H1 (cell line): ENCODE measurements at regions not wholly inside any gene's neighbourhood (a gene's known extent, or its start where the extent isn't known, plus 50 kb on each side); places are given as distances from the start of the nearest gene placed in this dataset.

Experiments used
- CTCF ChIA-PET: fragments of 300-600 bp; sonication (Branson Sonifier 250); formaldehyde crosslinking; loops from one replicate; lab custom pipeline; 2021; ENCODE audit not compliant: partially characterized antibody; lab: Charles Lee
- POLR2A ChIA-PET: fragments of 300-600 bp; sonication (Branson Sonifier 250); formaldehyde crosslinking; loops from one replicate; lab custom pipeline; 2021; ENCODE audit warnings: inconsistent platforms; ENCODE audit not compliant: partially characterized antibody; lab: Charles Lee
- DNase-seq, 2 experiments: peaks; one replicate each; pipeline versions ENCODE4 v3.0.0 to v3.0.0-alpha.2; 2010 to 2022; ENCODE audit warnings: low spot score in 2 of 2, low read depth in 1 of 2, mixed read lengths in 1 of 2
- FAIRE-seq: peaks from 2 replicates; lab custom pipeline; 2011; peaks lifted over from hg19 to GRCh38; lab: Jason Lieb, UNC
- H2AFZ ChIP-seq: 2 replicates; pipeline ENCODE4 v1.8.1; 2012; ENCODE audit warnings: low read length, inconsistent platforms
- H2AK5ac ChIP-seq: 2 replicates; pipeline ENCODE4 v1.6.1; 2013; ENCODE audit warnings: low read depth, low read length
- H2BK120ac ChIP-seq: replicated peaks from 2 replicates; pipeline ENCODE3; 2013; ENCODE audit warnings: low read depth, low read length, inconsistent platforms
- H2BK12ac ChIP-seq: 2 replicates; pipeline ENCODE4 v1.6.1; 2013; ENCODE audit warnings: low read depth, low read length
- H2BK15ac ChIP-seq: 2 replicates; pipeline ENCODE4 v1.6.1; 2013; ENCODE audit warnings: low read length
- H2BK20ac ChIP-seq: 2 replicates; pipeline ENCODE4 v1.6.1; 2013; ENCODE audit warnings: low read length
- H2BK5ac ChIP-seq: 2 replicates; pipeline ENCODE4 v1.6.1; 2013; ENCODE audit warnings: low read depth, low read length
- H3K14ac ChIP-seq: 2 replicates; pipeline ENCODE4 v1.6.1; 2013; ENCODE audit warnings: inconsistent platforms; ENCODE audit not compliant: insufficient read length
- H3K18ac ChIP-seq: 2 replicates; pipeline ENCODE4 v1.6.1; 2013; ENCODE audit warnings: low read length; ENCODE audit errors: extremely low read depth
- H3K23ac ChIP-seq: 2 replicates; pipeline ENCODE4 v1.6.1; 2013; ENCODE audit warnings: inconsistent platforms; ENCODE audit not compliant: insufficient read length
- H3K23me2 ChIP-seq: 2 replicates; pipeline ENCODE4 v1.6.1; 2013; ENCODE audit warnings: low read depth, low read length
- H3K27ac ChIP-seq: 2 replicates; pipeline ENCODE4 v1.6.1; 2011; ENCODE audit warnings: low read depth, low read length, inconsistent platforms
- H3K27me3 ChIP-seq, 4 experiments: replicated peaks in 1 of 4; 1 replicate in 1 of 4; 2 replicates in 3 of 4; pipeline versions ENCODE4 v1.6.1 to v1.8.1; 2011 to 2013; ENCODE audit warnings: low read length in 3 of 4, mild to moderate bottlenecking in 3 of 4, inconsistent platforms in 2 of 4, mixed read lengths in 2 of 4, moderate library complexity in 1 of 4; ENCODE audit not compliant: control insufficient read depth in 3 of 4, insufficient read depth in 3 of 4; ENCODE audit errors: extremely low read depth in 1 of 4
- H3K36me3 ChIP-seq, 4 experiments: 2 replicates each; pipeline versions ENCODE4 v1.6.1 to v1.8.1; 2011 to 2013; ENCODE audit warnings: mild to moderate bottlenecking in 4 of 4, low read length in 3 of 4, moderate library complexity in 2 of 4, control low read depth in 1 of 4, inconsistent platforms in 1 of 4; ENCODE audit not compliant: insufficient read depth in 4 of 4, control insufficient read depth in 2 of 4
- H3K4ac ChIP-seq: replicated peaks from 2 replicates; pipeline ENCODE3; 2013; ENCODE audit warnings: low read length, low read depth, mixed read lengths, inconsistent platforms; ENCODE audit not compliant: insufficient read length
- H3K4me1 ChIP-seq, 4 experiments: replicated peaks in 1 of 4; 1 replicate in 1 of 4; 2 replicates in 3 of 4; pipeline versions ENCODE4 v1.6.1 to v1.8.1; 2011 to 2013; ENCODE audit warnings: low read length in 3 of 4, inconsistent platforms in 2 of 4, mixed read lengths in 1 of 4; ENCODE audit not compliant: insufficient read depth in 4 of 4, control insufficient read depth in 3 of 4
- H3K4me2 ChIP-seq, 2 experiments: 2 replicates each; pipeline versions ENCODE4 v1.6.1 to v1.8.1; 2011 to 2013; ENCODE audit warnings: low read depth in 2 of 2, low read length in 2 of 2, control low read depth in 1 of 2, inconsistent platforms in 1 of 2, mild to moderate bottlenecking in 1 of 2; ENCODE audit not compliant: insufficient read depth in 1 of 2
- H3K4me3 ChIP-seq, 4 experiments: fragments of 200-600, 300-600 bp in 1 of 4; sonication (generic), shearing (Covaris generic), sonication (Bioruptor Twin) in 1 of 4; 2 replicates each; pipeline versions ENCODE4 v1.5.1 to v1.8.1; 2011 to 2016; ENCODE audit warnings: low read length in 4 of 4, low read depth in 3 of 4, control low read depth in 2 of 4, inconsistent platforms in 2 of 4, mild to moderate bottlenecking in 2 of 4, mixed read lengths in 1 of 4, moderate library complexity in 1 of 4; ENCODE audit not compliant: insufficient read depth in 2 of 4; ENCODE audit errors: extremely low read depth in 1 of 4
- H3K56ac ChIP-seq: replicated peaks from 2 replicates; pipeline ENCODE3; 2013; ENCODE audit warnings: low read depth, mild to moderate bottlenecking, mixed read lengths, low read length, inconsistent platforms; ENCODE audit not compliant: insufficient read length
- H3K79me1 ChIP-seq: 2 replicates; pipeline ENCODE4 v1.6.1; 2013; ENCODE audit warnings: low read depth, low read length, control low read depth
- H3K79me2 ChIP-seq, 2 experiments: 2 replicates each; pipeline versions ENCODE4 v1.6.1 to v1.8.1; 2012 to 2013; ENCODE audit warnings: low read length in 2 of 2, mild to moderate bottlenecking in 2 of 2, inconsistent platforms in 1 of 2; ENCODE audit not compliant: insufficient read depth in 2 of 2, control insufficient read depth in 1 of 2
- H3K9ac ChIP-seq, 4 experiments: replicated peaks in 1 of 4; 1 replicate in 1 of 4; 2 replicates in 3 of 4; pipeline versions ENCODE4 v1.6.1 to v1.8.1; 2011 to 2013; ENCODE audit warnings: low read depth in 3 of 4, low read length in 3 of 4, control low read depth in 2 of 4, mild to moderate bottlenecking in 2 of 4, moderate library complexity in 2 of 4, inconsistent platforms in 1 of 4; ENCODE audit errors: extremely low read depth in 1 of 4
- H3K9me3 ChIP-seq, 2 experiments: 2 replicates each; pipeline versions ENCODE4 v1.6.1 to v1.8.1; 2012 to 2013; ENCODE audit warnings: mild to moderate bottlenecking in 2 of 2, moderate library complexity in 2 of 2, control low read depth in 1 of 2, inconsistent platforms in 1 of 2, low read depth in 1 of 2, low read length in 1 of 2, mixed read lengths in 1 of 2; ENCODE audit not compliant: insufficient read depth in 2 of 2
- H4K20me1 ChIP-seq, 2 experiments: replicated peaks in 1 of 2; 2 replicates each; pipeline versions ENCODE3 to v1.8.1; 2011 to 2013; ENCODE audit warnings: inconsistent platforms in 2 of 2, low read length in 2 of 2, mild to moderate bottlenecking in 1 of 2; ENCODE audit not compliant: insufficient read depth in 2 of 2, control insufficient read depth in 1 of 2
- H4K5ac ChIP-seq: 2 replicates; pipeline ENCODE4 v1.6.1; 2013; ENCODE audit warnings: low read length, low read depth, mixed read lengths, inconsistent platforms; ENCODE audit not compliant: insufficient read length
- H4K8ac ChIP-seq: 2 replicates; pipeline ENCODE4 v1.8.0; 2013; ENCODE audit warnings: mild to moderate bottlenecking, moderate library complexity, low read length, inconsistent platforms; ENCODE audit not compliant: insufficient read depth; ENCODE audit errors: extremely low read depth
- H4K91ac ChIP-seq: replicated peaks from 2 replicates; pipeline ENCODE3; 2013; ENCODE audit warnings: low read length, mixed read lengths, inconsistent platforms; ENCODE audit not compliant: insufficient read length
- BRCA1 ChIP-seq: IDR thresholded peaks from 2 replicates; pipeline ENCODE4 v1.6.1; 2012; ENCODE audit warnings: low read depth, low read length, improper control_type of control experiment
- SRF ChIP-seq: IDR thresholded peaks from 2 replicates; pipeline ENCODE4 v1.6.1; 2011; ENCODE audit warnings: mild to moderate bottlenecking, low read depth, low read length, moderate library complexity
- WGBS, 2 experiments: shearing (Covaris generic) in 1 of 2; methylation state at CpG; one replicate each; pipeline versions ENCODE4 v1.1.6 to v1.1.7; 2013 to 2015; ENCODE audit warnings: low lambda C conversion rate in 2 of 2, mixed read lengths in 2 of 2, inconsistent platforms in 1 of 2, low coverage in 1 of 2, missing lambda C conversion rate in 1 of 2; ENCODE audit not compliant: insufficient replicate concordance in 2 of 2, insufficient coverage in 1 of 2, insufficient read length in 1 of 2; ENCODE audit errors: extremely low coverage in 1 of 2, missing lambda C conversion rate in 1 of 2; 5-methylcytosine and 5-hydroxymethylcytosine counted together

GRCh38 chr3:134426660-134427181 is 52.5 kb upstream of the AMOTL2 start:
- no peaks in the 10 kb centered on the region for H3K36me3 ChIP-seq
- no peaks in the 10 kb centered on the region for H3K79me2 ChIP-seq
- H3K56ac ChIP-seq, result no peak overlapping the region
- H4K5ac ChIP-seq, result no peak overlapping the region
- FAIRE-seq (no peak), DNase-seq (no peak)
- H3K23ac ChIP-seq, result no peak overlapping the region
- H2AK5ac ChIP-seq, result no peak overlapping the region
- no peak overlapping the region for H3K9ac ChIP-seq
- no peak overlapping the region for H3K27ac ChIP-seq
- CTCF ChIA-PET, result interaction anchor here (1.2 to 3.0 kb wide), 6 partner anchors 15 to 47 kb away, joined by 3 to 9 read pairs (median 6); no protein-coding TSS in a partner anchor
- no peaks in the 10 kb centered on the region for H3K79me1 ChIP-seq
- no peak overlapping the region for H2AFZ ChIP-seq
- H3K27me3 ChIP-seq, result no peaks in the 10 kb centered on the region; a peak in 1 of 7 replicates
- H2BK120ac ChIP-seq, result no peak overlapping the region
- no peak overlapping the region for H3K4me3 ChIP-seq
- no peak overlapping the region for H2BK15ac ChIP-seq
- H3K23me2 ChIP-seq, result no peaks in the 10 kb centered on the region
- H4K20me1 ChIP-seq, result no peaks in the 10 kb centered on the region
- no peak overlapping the region for H3K4me2 ChIP-seq
- 0 out of 2 replicates have a peak overlapping the region, but pooled peaks have one; percentile 1 for H4K8ac ChIP-seq
- POLR2A ChIA-PET, result interaction anchor here (0.7 to 1.9 kb wide), 5 partner anchors 23 to 117 kb away, joined by 3 to 7 read pairs (median 3); partner anchors contain the start of gene AMOTL2
- H2BK20ac ChIP-seq, result no peak overlapping the region
- H3K4ac ChIP-seq, result no peak overlapping the region
- no peaks in the 10 kb centered on the region for H3K9me3 ChIP-seq
- no peak overlapping the region for H3K18ac ChIP-seq
- H3K4me1 ChIP-seq, result peaks cover 0 to 7% (median 2%) of the 10 kb centered on the region in 4 experiments; a peak in 3 of 7 replicates
- WGBS, 2 experiments, result 89% methylated on average over 9 of the region's 9 CpGs; no CpG with 5 or more reads in 1 of the 2 experiments
- H2BK12ac ChIP-seq, result no peak overlapping the region
- TF ChIP-seq BRCA1 (no peak), SRF (no peak)
- no peak overlapping the region for H2BK5ac ChIP-seq
- H4K91ac ChIP-seq, result peak overlapping the region; percentile 34
- no peak overlapping the region for H3K14ac ChIP-seq
